Fibroblast of gingiva (primary cell): ENCODE measurements at regions not wholly inside any gene's neighbourhood (a gene's known extent, or its start where the extent isn't known, plus 50 kb on each side); places are given as distances from the start of the nearest gene placed in this dataset.
"Not testable (repeated sequence)": the region's sequence is repeated elsewhere in the genome, so short reads cannot be mapped to it uniquely, and the experiment has no call there.

Source experiments
- DNase-seq: peaks from one replicate; pipeline ENCODE4 v3.0.0-alpha.2; 2011; ENCODE audit warnings: low read depth

GRCh38 chr2:228793116-228793515 is 478.0 kb downstream of the PID1 start:
- no peak for DNase-seq

- DNase-seq, result no peak
Observed at GRCh38 chr2:228786901-228787300, 484.2 kb downstream of the PID1 start.

GRCh38 chr2:228782281-228782680 is 488.8 kb downstream of the PID1 start:
- no peak for DNase-seq

- no peak for DNase-seq
Observed at GRCh38 chr2:228777855-228778355, 493.2 kb downstream of the PID1 start.

- DNase-seq, result no peak
Observed at GRCh38 chr2:228774548-228774947, 496.5 kb downstream of the PID1 start.

- DNase-seq, result peak; percentile 93
Observed at GRCh38 chr2:228771774-228772173, 499.3 kb downstream of the PID1 start.

GRCh38 chr2:228771315-228771714 is 499.8 kb downstream of the PID1 start:
- DNase-seq, result peak; percentile 46

- peak; percentile 88 for DNase-seq
Observed at GRCh38 chr2:228768818-228769217, 502.3 kb downstream of the PID1 start.

GRCh38 chr2:228768141-228768540 is 502.9 kb downstream of the PID1 start:
- peak; percentile 56 for DNase-seq

GRCh38 chr2:228767196-228767595 is 503.9 kb downstream of the PID1 start:
- DNase-seq, result peak; percentile 82

GRCh38 chr2:228763379-228763981 is 507.6 kb downstream of the PID1 start:
- DNase-seq, result no peak

GRCh38 chr2:228762565-228762964 is 508.5 kb downstream of the PID1 start:
- DNase-seq, result no peak

- not testable (repeated sequence) for DNase-seq
Observed at GRCh38 chr2:228755661-228756060, 515.4 kb downstream of the PID1 start.

- no peak for DNase-seq
Observed at GRCh38 chr2:228747483-228747882, 523.6 kb downstream of the PID1 start.

- DNase-seq, result peak; percentile 32
Observed at GRCh38 chr2:228738671-228739380, 532.3 kb downstream of the PID1 start.

GRCh38 chr2:228735697-228736096 is 535.4 kb downstream of the PID1 start:
- no peak for DNase-seq

GRCh38 chr2:228731517-228731916 is 539.6 kb downstream of the PID1 start:
- peak; percentile 67 for DNase-seq

- DNase-seq, result no peak
Observed at GRCh38 chr2:228728961-228729360, 542.1 kb downstream of the PID1 start.

GRCh38 chr2:228725031-228725430 is 543.5 kb upstream of the SPHKAP start:
- DNase-seq, result no peak

GRCh38 chr2:228723599-228723998 is 542.1 kb upstream of the SPHKAP start:
- no peak for DNase-seq

GRCh38 chr2:228722311-228722710 is 540.8 kb upstream of the SPHKAP start:
- no peak for DNase-seq

- no peak for DNase-seq
Observed at GRCh38 chr2:228720895-228721294, 539.4 kb upstream of the SPHKAP start.

- DNase-seq, result no peak
Observed at GRCh38 chr2:228709788-228710371, 528.4 kb upstream of the SPHKAP start.
